Prostate gland (tissue), 2 donors: ENCODE measurements at regions not wholly inside any gene's neighbourhood (a gene's known extent, or its start where the extent isn't known, plus 50 kb on each side); places are given as distances from the start of the nearest gene placed in this dataset.

Experiments
- DNase-seq: peaks from one replicate; pipeline ENCODE4 v3.0.0-alpha.2; 2019; ENCODE audit warnings: low spot score
- H3K27ac ChIP-seq, 2 donors: fragments of 200-600 bp; sonication (generic); 2 replicates each; pipeline ENCODE4 v1.5.1; 2017 to 2019
- H3K27me3 ChIP-seq: fragments of 200-600 bp; sonication (generic); replicated peaks from 2 replicates; pipeline ENCODE4 v1.5.1; 2019; ENCODE audit not compliant: insufficient read depth
- H3K36me3 ChIP-seq, 2 donors: fragments of 200-600 bp; sonication (generic); 1 replicate in 1 of 2; 2 replicates in 1 of 2; pipeline versions ENCODE4 v1.5.1 to v1.8.1; 2017 to 2019
- H3K4me1 ChIP-seq: fragments of 200-600 bp; sonication (generic); replicated peaks from 2 replicates; pipeline ENCODE4 v1.5.1; 2019
- H3K4me3 ChIP-seq, 2 donors: fragments of 200-600 bp; sonication (generic); 2 replicates each; pipeline ENCODE4 v1.5.1; 2017 to 2019
- H3K9me3 ChIP-seq: fragments of 200-600 bp; sonication (generic); 2 replicates; pipeline ENCODE4 v1.5.1; 2017
- CTCF ChIP-seq, 4 experiments: fragments of 200-600 bp in 2 of 4; fragments of 450-650 bp in 2 of 4; sonication (generic) in 2 of 4; IDR thresholded peaks; 1 replicate in 3 of 4; 2 replicates in 1 of 4; pipeline ENCODE4 v1.5.1; 2016 to 2019; ENCODE audit warnings: antibody characterized with exemption in 4 of 4, mild to moderate bottlenecking in 2 of 4, moderate library complexity in 2 of 4
- POLR2A ChIP-seq: fragments of 450-650 bp; IDR thresholded peaks from one replicate; pipeline ENCODE4 v1.6.1; 2016; ENCODE audit warnings: antibody characterized with exemption, mild to moderate bottlenecking
- POLR2AphosphoS5 ChIP-seq: sonication (generic); formaldehyde crosslinking; IDR thresholded peaks from one replicate; pipeline ENCODE4 v1.6.1; 2017; ENCODE audit warnings: antibody characterized with exemption
- WGBS: methylation state at CpG from one replicate; pipeline ENCODE4 v1.1.5; 2018; 5-methylcytosine and 5-hydroxymethylcytosine counted together
- intact Hi-C: fragments of 100-400 bp; cut with DNase I; formaldehyde crosslinking; loops from one replicate; pipeline ENCODE4 v1.14.2; 2022

- no peak overlapping the region for H3K27ac ChIP-seq
- H3K9me3 ChIP-seq: no peaks in the 10 kb centered on the region
- TF ChIP-seq POLR2A (no peak), CTCF (IDR thresholded peaks at IDR 0.05) (no peak)
- no peaks in the 10 kb centered on the region for H3K27me3 ChIP-seq
- no peak overlapping the region for H3K4me3 ChIP-seq
- WGBS: 69% methylated on average over 6 of the region's 6 CpGs
- no peaks in the 10 kb centered on the region for H3K4me1 ChIP-seq
- intact Hi-C loops: no loop called here
- no peaks in the 10 kb centered on the region for H3K36me3 ChIP-seq
- no peak for DNase-seq
Measured at GRCh38 chrX:10754445-10754844, 134.1 kb upstream of the MID1 start.

- no peaks in the 10 kb centered on the region for H3K9me3 ChIP-seq
- no peaks in the 10 kb centered on the region for H3K27me3 ChIP-seq
- intact Hi-C loops: no loop called here
- TF ChIP-seq CTCF (IDR thresholded peaks at IDR 0.05): no peak
- peak; percentile 4 for TF ChIP-seq POLR2AphosphoS5
- no peak for TF ChIP-seq POLR2A
- H3K4me1 ChIP-seq: no peaks in the 10 kb centered on the region
- DNase-seq: peak; percentile 5
- no peak overlapping the region for H3K4me3 ChIP-seq
- H3K27ac ChIP-seq: no peak overlapping the region
- WGBS: 28% methylated on average over 9 of the region's 9 CpGs
- H3K36me3 ChIP-seq: no peaks in the 10 kb centered on the region
Measured at GRCh38 chrX:10755439-10756334, 135.3 kb upstream of the MID1 start.

- 17% methylated on average over 3 of the region's 3 CpGs for WGBS
- Histone ChIP-seq H3K27me3 (no peaks in the 10 kb centered on the region), H3K27ac (no peak overlapping the region), H3K4me1 (no peaks in the 10 kb centered on the region), H3K4me3 (no peak overlapping the region), H3K9me3 (no peaks in the 10 kb centered on the region), H3K36me3 (no peaks in the 10 kb centered on the region)
- intact Hi-C loops: no loop called here
- DNase-seq: no peak
- no peak for TF ChIP-seq POLR2AphosphoS5
- no peak for TF ChIP-seq CTCF (IDR thresholded peaks at IDR 0.05)
- TF ChIP-seq POLR2A: no peak
Measured at GRCh38 chrX:10756441-10756840, 136.1 kb upstream of the MID1 start.

- no peak for TF ChIP-seq CTCF (IDR thresholded peaks at IDR 0.05)
- TF ChIP-seq POLR2AphosphoS5: no peak
- TF ChIP-seq POLR2A: no peak
- no peaks in the 10 kb centered on the region for H3K4me1 ChIP-seq
- intact Hi-C loops: no loop called here
- no peaks in the 10 kb centered on the region for H3K9me3 ChIP-seq
- no peaks in the 10 kb centered on the region for H3K36me3 ChIP-seq
- WGBS: 26% methylated on average over 10 of the region's 10 CpGs
- no peak for DNase-seq
- H3K27ac ChIP-seq: no peak overlapping the region
- H3K27me3 ChIP-seq: no peaks in the 10 kb centered on the region
- H3K4me3 ChIP-seq: no peak overlapping the region
Measured at GRCh38 chrX:10759141-10759799, 138.9 kb upstream of the MID1 start.

- Histone ChIP-seq H3K36me3 (no peaks in the 10 kb centered on the region), H3K4me3 (no peak overlapping the region), H3K4me1 (no peaks in the 10 kb centered on the region), H3K27ac (no peak overlapping the region), H3K9me3 (no peaks in the 10 kb centered on the region), H3K27me3 (no peaks in the 10 kb centered on the region)
- intact Hi-C loops: no loop called here
- 100% methylated on average over 1 of the region's 1 CpG for WGBS
- TF ChIP-seq POLR2A (no peak), CTCF (IDR thresholded peaks at IDR 0.05) (no peak), POLR2AphosphoS5 (no peak)
- DNase-seq: no peak
Measured at GRCh38 chrX:10761447-10761846, 141.1 kb upstream of the MID1 start.
